ENCODE measurements at regions not wholly inside any gene's neighbourhood (a gene's known extent, or its start where the extent isn't known, plus 50 kb on each side); places are given as distances from the start of the nearest gene placed in this dataset.

DNA sequence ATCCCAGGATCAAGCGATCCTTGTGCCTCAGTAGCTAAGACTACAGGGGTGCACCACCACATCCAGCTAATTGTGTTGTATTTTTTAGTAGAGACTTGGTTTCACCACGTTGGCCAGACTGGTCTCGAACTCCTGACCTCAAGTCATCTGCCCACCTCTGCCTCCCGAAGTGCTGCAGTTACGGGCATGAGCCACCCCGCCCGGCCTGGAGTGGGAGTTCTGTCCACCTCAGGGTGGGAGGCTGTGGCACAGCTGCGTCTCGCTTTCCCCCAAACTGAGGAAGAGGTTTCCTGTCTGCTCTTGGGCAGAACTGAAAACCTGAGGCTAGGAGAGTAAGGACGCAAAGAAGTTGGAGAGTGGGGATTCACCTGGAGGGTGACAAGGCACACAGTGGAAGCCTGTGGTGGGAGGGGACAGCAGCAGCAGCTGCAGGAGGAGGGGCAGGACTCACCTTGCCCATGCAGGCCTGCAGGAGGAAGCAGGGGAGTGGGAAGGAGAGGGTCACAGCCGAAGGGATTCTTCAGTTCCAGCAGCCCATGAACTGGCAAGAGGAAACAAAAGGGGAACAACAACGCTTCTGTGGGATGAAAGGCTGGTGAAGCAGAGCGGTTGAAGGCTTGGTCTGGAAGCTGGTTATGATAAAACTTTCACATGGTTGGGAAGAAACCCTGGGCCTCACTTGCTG, 181.4 kb downstream of the GAS1 start:
- TF ChIP-seq, protein P1, sequence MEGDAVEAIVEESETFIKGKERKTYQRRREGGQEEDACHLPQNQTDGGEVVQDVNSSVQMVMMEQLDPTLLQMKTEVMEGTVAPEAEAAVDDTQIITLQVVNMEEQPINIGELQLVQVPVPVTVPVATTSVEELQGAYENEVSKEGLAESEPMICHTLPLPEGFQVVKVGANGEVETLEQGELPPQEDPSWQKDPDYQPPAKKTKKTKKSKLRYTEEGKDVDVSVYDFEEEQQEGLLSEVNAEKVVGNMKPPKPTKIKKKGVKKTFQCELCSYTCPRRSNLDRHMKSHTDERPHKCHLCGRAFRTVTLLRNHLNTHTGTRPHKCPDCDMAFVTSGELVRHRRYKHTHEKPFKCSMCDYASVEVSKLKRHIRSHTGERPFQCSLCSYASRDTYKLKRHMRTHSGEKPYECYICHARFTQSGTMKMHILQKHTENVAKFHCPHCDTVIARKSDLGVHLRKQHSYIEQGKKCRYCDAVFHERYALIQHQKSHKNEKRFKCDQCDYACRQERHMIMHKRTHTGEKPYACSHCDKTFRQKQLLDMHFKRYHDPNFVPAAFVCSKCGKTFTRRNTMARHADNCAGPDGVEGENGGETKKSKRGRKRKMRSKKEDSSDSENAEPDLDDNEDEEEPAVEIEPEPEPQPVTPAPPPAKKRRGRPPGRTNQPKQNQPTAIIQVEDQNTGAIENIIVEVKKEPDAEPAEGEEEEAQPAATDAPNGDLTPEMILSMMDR (IDR thresholded peaks at IDR 0.05; ENCODE audit: poor library complexity, severe bottlenecking) = no peak
- Histone ChIP-seq H3K9me3 (ENCODE audit: severe bottlenecking) (no peaks in the 10 kb centered on the region), H3K36me3 (ENCODE audit: low read depth) (no peaks in the 10 kb centered on the region), H3K27ac (ENCODE audit: poor library complexity, severe bottlenecking) (no peak overlapping the region), H3K4me1 (ENCODE audit: insufficient read depth, poor library complexity, severe bottlenecking) (peaks cover 12% of the 10 kb centered on the region), H3K4me3 (ENCODE audit: severe bottlenecking) (no peak overlapping the region), H3K27me3 (ENCODE audit: insufficient read depth, poor library complexity, severe bottlenecking) (no peaks in the 10 kb centered on the region)
- ATAC-seq (ENCODE audit: low read depth) (no peak), DNase-seq (ENCODE audit: low spot score) (no peak)

DNA sequence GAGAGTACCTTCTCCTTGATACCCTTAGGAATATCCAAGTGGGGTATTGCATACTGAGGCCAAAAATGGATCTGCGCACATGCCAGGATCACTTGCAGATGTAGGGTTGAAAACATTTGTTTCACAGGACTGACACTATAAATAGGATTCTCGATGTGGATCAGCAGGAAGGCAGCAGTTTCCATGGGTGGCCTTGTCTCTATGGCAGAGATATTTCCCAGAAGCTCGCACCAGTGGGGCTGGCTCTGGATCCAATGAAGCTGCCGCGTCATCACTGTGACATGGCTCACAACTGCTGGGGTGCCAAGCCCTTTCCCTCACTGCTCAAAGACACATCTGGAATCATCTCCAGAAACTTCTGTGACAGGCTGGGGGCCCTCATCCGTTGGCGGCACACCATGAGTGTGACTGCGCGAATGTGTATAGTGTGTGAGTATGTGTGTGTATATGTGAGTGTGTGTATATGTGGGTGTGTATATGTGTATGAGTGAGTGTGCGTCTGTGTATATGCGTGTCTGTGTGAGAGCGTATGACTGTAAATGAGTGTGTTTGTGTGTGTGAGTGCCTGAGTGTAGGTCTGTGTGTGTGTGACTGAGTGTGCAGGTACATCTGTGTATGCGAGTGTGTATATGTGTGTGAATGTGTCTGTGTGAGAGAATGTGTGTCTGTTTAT, 182.5 kb downstream of the GAS1 start:
- no peaks in the 10 kb centered on the region for H3K36me3 ChIP-seq (ENCODE audit: low read depth)
- H3K4me3 ChIP-seq (ENCODE audit: severe bottlenecking) = no peak overlapping the region
- no peak for DNase-seq (ENCODE audit: low spot score)
- peaks cover 12% of the 10 kb centered on the region for H3K4me1 ChIP-seq (ENCODE audit: insufficient read depth, poor library complexity, severe bottlenecking)
- no peak for ATAC-seq (ENCODE audit: low read depth)
- TF ChIP-seq, protein P1 (IDR thresholded peaks at IDR 0.05; ENCODE audit: poor library complexity, severe bottlenecking) = no peak
- no peaks in the 10 kb centered on the region for H3K9me3 ChIP-seq (ENCODE audit: severe bottlenecking)
- no peaks in the 10 kb centered on the region for H3K27me3 ChIP-seq (ENCODE audit: insufficient read depth, poor library complexity, severe bottlenecking)
- H3K27ac ChIP-seq (ENCODE audit: poor library complexity, severe bottlenecking) = no peak overlapping the region

DNA sequence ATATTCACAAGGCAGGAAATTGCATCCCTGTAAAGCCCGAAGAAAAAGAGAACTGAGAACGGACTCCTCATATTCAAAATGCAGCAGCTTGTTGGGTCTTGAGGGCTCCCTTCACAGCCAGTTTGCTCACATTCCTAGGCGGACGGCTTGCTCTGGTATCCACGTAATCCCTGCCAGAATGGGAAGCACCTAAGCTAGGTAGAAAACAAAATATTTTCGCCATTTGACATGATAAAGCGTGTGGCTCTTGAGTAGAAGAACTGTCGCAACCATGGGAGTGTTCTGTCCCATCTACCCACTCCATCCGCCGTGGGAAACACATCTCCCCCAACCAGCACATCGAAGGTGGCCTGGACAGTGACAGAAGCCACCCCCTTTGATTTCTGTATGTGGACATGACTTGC, 183.1 kb downstream of the GAS1 start:
- Histone ChIP-seq H3K9me3 (ENCODE audit: severe bottlenecking) (no peaks in the 10 kb centered on the region), H3K27me3 (ENCODE audit: insufficient read depth, poor library complexity, severe bottlenecking) (no peaks in the 10 kb centered on the region), H3K27ac (ENCODE audit: poor library complexity, severe bottlenecking) (no peak overlapping the region), H3K4me3 (ENCODE audit: severe bottlenecking) (no peak overlapping the region), H3K36me3 (ENCODE audit: low read depth) (no peaks in the 10 kb centered on the region), H3K4me1 (ENCODE audit: insufficient read depth, poor library complexity, severe bottlenecking) (peaks cover 12% of the 10 kb centered on the region)
- no peak for DNase-seq (ENCODE audit: low spot score)
- no peak for ATAC-seq (ENCODE audit: low read depth)
- TF ChIP-seq, protein P1 (IDR thresholded peaks at IDR 0.05; ENCODE audit: poor library complexity, severe bottlenecking) = no peak

DNA sequence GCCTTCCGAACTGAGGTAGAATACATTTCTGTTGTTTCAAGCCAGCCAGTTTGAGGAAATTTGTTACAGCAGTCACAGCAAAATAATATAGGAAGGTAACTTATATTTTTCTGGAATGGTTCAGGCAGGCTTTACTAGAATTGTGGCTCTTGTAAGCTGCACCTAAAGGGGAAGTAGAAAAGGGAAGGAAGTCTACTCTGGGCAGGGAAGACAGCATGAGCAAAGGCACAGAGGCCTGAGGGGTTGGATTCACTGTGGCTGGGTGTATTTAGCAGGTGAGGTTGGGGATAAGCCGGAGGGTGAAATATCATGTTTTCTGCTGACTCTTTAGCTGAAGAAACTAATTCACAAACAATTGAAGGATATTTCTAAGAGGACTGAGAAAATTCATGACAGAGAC, 183.5 kb downstream of the GAS1 start:
- Histone ChIP-seq H3K27ac (ENCODE audit: poor library complexity, severe bottlenecking) (no peak overlapping the region), H3K9me3 (ENCODE audit: severe bottlenecking) (no peaks in the 10 kb centered on the region), H3K36me3 (ENCODE audit: low read depth) (no peaks in the 10 kb centered on the region), H3K27me3 (ENCODE audit: insufficient read depth, poor library complexity, severe bottlenecking) (no peaks in the 10 kb centered on the region), H3K4me3 (ENCODE audit: severe bottlenecking) (no peak overlapping the region), H3K4me1 (ENCODE audit: insufficient read depth, poor library complexity, severe bottlenecking) (peaks cover 12% of the 10 kb centered on the region)
- ATAC-seq (ENCODE audit: low read depth) (no peak), DNase-seq (ENCODE audit: low spot score) (no peak)
- TF ChIP-seq, protein P1 (IDR thresholded peaks at IDR 0.05; ENCODE audit: poor library complexity, severe bottlenecking) = no peak

DNA sequence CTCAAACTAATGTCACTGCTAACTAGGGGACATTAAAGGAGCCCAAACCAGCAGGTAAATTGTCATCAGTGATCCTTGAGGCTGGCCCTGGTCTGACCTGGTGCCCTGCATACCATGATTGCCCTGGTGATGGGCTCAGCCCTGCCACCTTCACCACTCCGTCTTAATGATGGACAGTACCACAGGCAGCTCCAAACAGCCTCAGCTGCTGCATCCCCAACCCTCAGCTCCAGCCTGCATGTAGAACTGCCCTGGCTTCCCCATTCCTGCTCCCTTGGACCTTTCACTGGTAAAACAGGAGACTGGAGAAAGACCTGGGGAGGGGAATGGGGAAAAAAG, 190.0 kb downstream of the GAS1 start:
- Histone ChIP-seq H3K27ac (ENCODE audit: poor library complexity, severe bottlenecking) (no peak overlapping the region), H3K4me1 (ENCODE audit: insufficient read depth, poor library complexity, severe bottlenecking) (no peaks in the 10 kb centered on the region), H3K36me3 (ENCODE audit: low read depth) (no peaks in the 10 kb centered on the region), H3K4me3 (ENCODE audit: severe bottlenecking) (no peak overlapping the region), H3K9me3 (ENCODE audit: severe bottlenecking) (no peaks in the 10 kb centered on the region), H3K27me3 (ENCODE audit: insufficient read depth, poor library complexity, severe bottlenecking) (no peaks in the 10 kb centered on the region)
- ATAC-seq (ENCODE audit: low read depth) (no peak), DNase-seq (ENCODE audit: low spot score) (no peak)
- TF ChIP-seq, protein P1 (IDR thresholded peaks at IDR 0.05; ENCODE audit: poor library complexity, severe bottlenecking) = no peak
